ENCODE measurements at regions not wholly inside any gene's neighbourhood (a gene's known extent, or its start where the extent isn't known, plus 50 kb on each side); places are given as distances from the start of the nearest gene placed in this dataset.

- ChIA-PET POLR2A (interaction anchor here (0.5 kb wide), 1 partner anchor 217 kb away, joined by 3 read pairs; no protein-coding TSS in a partner anchor), CTCF (no interaction called here)
- ATAC-seq (no peak), DNase-seq (no peak)
- Mint-ChIP-seq H3K27me3 (peaks cover 0 to 8% (median 0%) of the 10 kb centered on the region in 5 donors), H3K36me3 (peaks cover 0 to 7% (median 0%) of the 10 kb centered on the region in 5 donors), H3K4me1 (peaks cover 0 to 18% (median 11%) of the 10 kb centered on the region in 7 donors), H3K27ac (peak overlapping the region in 1 of 9 donors; percentile 5), H3K9me3 (no peaks in the 10 kb centered on the region), H3K4me3 (no peak overlapping the region)
- H3K36me3 ChIP-seq (ENCODE audit: control insufficient read depth in 2 of 3, insufficient read depth in 3 of 3, low read length in 3 of 3): no peaks in the 10 kb centered on the region
- no peaks in the 10 kb centered on the region for H3K4me1 ChIP-seq (ENCODE audit: control insufficient read depth in 2 of 2, insufficient read depth in 2 of 2, low read length in 2 of 2)
- H3K27me3 ChIP-seq (ENCODE audit: control insufficient read depth in 2 of 2, insufficient read depth in 2 of 2, low read length in 2 of 2): no peaks in the 10 kb centered on the region
- H3K9me3 ChIP-seq (ENCODE audit: control insufficient read depth in 2 of 3, low read length in 3 of 3): no peaks in the 10 kb centered on the region
- no peak overlapping the region for H3K27ac ChIP-seq (ENCODE audit: low read depth, low read length)
- H3K4me3 ChIP-seq (ENCODE audit: low read length): no peak overlapping the region
- intact Hi-C loops (cut with micrococcal nuclease): no loop called here
Measured at GRCh38 chr21:31530897-31531705, 128.4 kb upstream of the SOD1 start.

DNA sequence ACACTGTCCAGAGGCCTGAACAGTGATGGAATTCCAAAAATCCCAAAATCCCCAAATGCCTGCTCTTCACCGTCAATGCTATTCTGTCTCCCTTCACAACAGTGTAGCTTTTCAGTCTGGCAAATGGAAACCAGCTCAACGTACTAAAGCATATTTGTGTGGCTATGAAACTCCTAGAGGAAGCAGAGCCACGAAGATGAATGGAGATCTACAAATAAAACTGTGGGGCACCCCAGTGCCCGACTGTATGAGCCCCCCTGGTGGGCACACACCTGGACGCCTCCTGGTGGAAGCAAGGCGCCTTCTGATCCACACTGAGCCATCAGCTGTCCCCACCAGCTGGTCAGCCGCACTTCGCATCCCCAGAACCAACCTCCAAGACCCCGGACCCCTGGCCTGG lies 129.1 kb upstream of the SOD1 start:
- CTCF ChIA-PET: no interaction called here
- Histone ChIP-seq H3K27me3 (ENCODE audit: control insufficient read depth in 2 of 2, insufficient read depth in 2 of 2, low read length in 2 of 2) (no peaks in the 10 kb centered on the region), H3K9me3 (ENCODE audit: control insufficient read depth in 2 of 3, low read length in 3 of 3) (no peaks in the 10 kb centered on the region), H3K27ac (ENCODE audit: low read depth, low read length) (no peak overlapping the region), H3K4me1 (ENCODE audit: control insufficient read depth in 2 of 2, insufficient read depth in 2 of 2, low read length in 2 of 2) (no peaks in the 10 kb centered on the region), H3K36me3 (ENCODE audit: control insufficient read depth in 2 of 3, insufficient read depth in 3 of 3, low read length in 3 of 3) (no peaks in the 10 kb centered on the region), H3K4me3 (ENCODE audit: low read length) (no peak overlapping the region)
- DNase-seq (no peak), ATAC-seq (no peak)
- Mint-ChIP-seq H3K4me1 (peaks cover 0 to 18% (median 11%) of the 10 kb centered on the region in 7 donors), H3K36me3 (peaks cover 0 to 7% (median 0%) of the 10 kb centered on the region in 5 donors), H3K4me3 (no peak overlapping the region), H3K27me3 (peaks cover 0 to 8% (median 0%) of the 10 kb centered on the region in 5 donors), H3K27ac (no peak overlapping the region), H3K9me3 (no peaks in the 10 kb centered on the region)
- intact Hi-C loops (cut with micrococcal nuclease): no loop called here
- POLR2A ChIA-PET: no interaction called here

- H3K27ac Mint-ChIP-seq: no peak overlapping the region
- no peaks in the 10 kb centered on the region for H3K4me1 ChIP-seq (ENCODE audit: control insufficient read depth in 2 of 2, insufficient read depth in 2 of 2, low read length in 2 of 2)
- H3K27me3 ChIP-seq (ENCODE audit: control insufficient read depth in 2 of 2, insufficient read depth in 2 of 2, low read length in 2 of 2): no peaks in the 10 kb centered on the region
- intact Hi-C loops (cut with micrococcal nuclease): no loop called here
- no peak overlapping the region for H3K4me3 ChIP-seq (ENCODE audit: low read length)
- H3K27ac ChIP-seq (ENCODE audit: low read depth, low read length): no peak overlapping the region
- peaks cover 0 to 18% (median 11%) of the 10 kb centered on the region in 7 donors for H3K4me1 Mint-ChIP-seq
- no peak overlapping the region for H3K4me3 Mint-ChIP-seq
- POLR2A ChIA-PET: no interaction called here
- no peaks in the 10 kb centered on the region for H3K9me3 ChIP-seq (ENCODE audit: control insufficient read depth in 2 of 3, low read length in 3 of 3)
- H3K36me3 ChIP-seq (ENCODE audit: control insufficient read depth in 2 of 3, insufficient read depth in 3 of 3, low read length in 3 of 3): no peaks in the 10 kb centered on the region
- no peak for ATAC-seq
- H3K36me3 Mint-ChIP-seq: peaks cover 0 to 8% (median 0%) of the 10 kb centered on the region in 5 donors
- CTCF ChIA-PET: interaction anchor here (0.6 to 0.7 kb wide), 2 partner anchors 135 to 391 kb away, joined by 3 read pairs; no protein-coding TSS in a partner anchor
- no peak for DNase-seq
- no peaks in the 10 kb centered on the region for H3K9me3 Mint-ChIP-seq
- H3K27me3 Mint-ChIP-seq: peaks cover 0 to 8% (median 0%) of the 10 kb centered on the region in 5 donors
Measured at GRCh38 chr21:31529406-31529805, 130.1 kb upstream of the SOD1 start.

DNA sequence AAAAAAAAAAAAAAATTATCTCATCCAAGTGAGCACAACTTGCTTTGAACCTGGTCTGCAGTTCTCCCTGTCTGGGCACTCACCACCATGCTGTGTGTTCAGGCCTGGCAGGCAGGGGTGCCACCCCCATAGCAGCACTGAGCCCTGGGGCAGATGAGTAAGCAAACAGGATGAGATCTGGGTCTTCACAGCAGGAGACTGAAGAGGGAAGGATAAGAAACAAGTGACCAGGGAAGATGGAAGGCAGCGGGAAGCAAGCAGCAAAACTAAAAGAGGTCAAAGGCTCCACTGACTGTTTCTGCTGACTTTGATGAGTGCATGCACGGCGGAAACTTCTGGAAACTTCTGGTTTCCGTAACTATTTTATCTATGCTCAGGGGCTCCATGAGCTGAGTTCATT lies 133.5 kb upstream of the SOD1 start:
- H3K4me1 Mint-ChIP-seq: peaks cover 0 to 18% (median 11%) of the 10 kb centered on the region in 7 donors
- H3K4me3 Mint-ChIP-seq: peak overlapping the region in 1 of 10 donors; percentile 53
- Histone ChIP-seq H3K4me1 (ENCODE audit: control insufficient read depth in 2 of 2, insufficient read depth in 2 of 2, low read length in 2 of 2) (no peaks in the 10 kb centered on the region), H3K27ac (ENCODE audit: low read depth, low read length) (no peak overlapping the region), H3K4me3 (ENCODE audit: low read length) (no peak overlapping the region), H3K36me3 (ENCODE audit: control insufficient read depth in 2 of 3, insufficient read depth in 3 of 3, low read length in 3 of 3) (no peaks in the 10 kb centered on the region), H3K27me3 (ENCODE audit: control insufficient read depth in 2 of 2, insufficient read depth in 2 of 2, low read length in 2 of 2) (no peaks in the 10 kb centered on the region), H3K9me3 (ENCODE audit: control insufficient read depth in 2 of 3, low read length in 3 of 3) (no peaks in the 10 kb centered on the region)
- peaks cover 0 to 5% (median 0%) of the 10 kb centered on the region in 5 donors for H3K27me3 Mint-ChIP-seq
- no peak for DNase-seq
- ChIA-PET POLR2A (no interaction called here), CTCF (no interaction called here)
- H3K27ac Mint-ChIP-seq: no peak overlapping the region
- ATAC-seq: no peak
- H3K36me3 Mint-ChIP-seq: peaks cover 0 to 3% (median 0%) of the 10 kb centered on the region in 5 donors
- intact Hi-C loops (cut with micrococcal nuclease): no loop called here
- H3K9me3 Mint-ChIP-seq: no peaks in the 10 kb centered on the region

- Histone ChIP-seq H3K27me3 (ENCODE audit: control insufficient read depth in 2 of 2, insufficient read depth in 2 of 2, low read length in 2 of 2) (no peaks in the 10 kb centered on the region), H3K27ac (ENCODE audit: low read depth, low read length) (no peak overlapping the region), H3K4me1 (ENCODE audit: control insufficient read depth in 2 of 2, insufficient read depth in 2 of 2, low read length in 2 of 2) (no peaks in the 10 kb centered on the region), H3K9me3 (ENCODE audit: control insufficient read depth in 2 of 3, low read length in 3 of 3) (no peaks in the 10 kb centered on the region), H3K36me3 (ENCODE audit: control insufficient read depth in 2 of 3, insufficient read depth in 3 of 3, low read length in 3 of 3) (no peaks in the 10 kb centered on the region), H3K4me3 (ENCODE audit: low read length) (no peak overlapping the region)
- H3K4me1 Mint-ChIP-seq: peaks cover 0 to 7% (median under 1%) of the 10 kb centered on the region in 7 donors
- no peak overlapping the region for H3K27ac Mint-ChIP-seq
- ChIA-PET CTCF (interaction anchor here (0.5 kb wide), 1 partner anchor 11 kb away, joined by 3 read pairs; no protein-coding TSS in a partner anchor), POLR2A (no interaction called here)
- H3K36me3 Mint-ChIP-seq: peaks cover 0 to 3% (median 0%) of the 10 kb centered on the region in 5 donors
- H3K27me3 Mint-ChIP-seq: peaks cover 0 to 5% (median 0%) of the 10 kb centered on the region in 5 donors
- intact Hi-C loops (cut with micrococcal nuclease): no loop called here
- peaks cover 0 to 3% (median 0%) of the 10 kb centered on the region in 11 donors for H3K9me3 Mint-ChIP-seq
- DNase-seq: no peak
- no peak overlapping the region for H3K4me3 Mint-ChIP-seq
- ATAC-seq: no peak
Measured at GRCh38 chr21:31524140-31524539, 135.4 kb upstream of the SOD1 start.

- Mint-ChIP-seq H3K9me3 (peaks cover 0 to 3% (median 0%) of the 10 kb centered on the region in 11 donors), H3K27me3 (peaks cover 0 to 3% (median 0%) of the 10 kb centered on the region in 5 donors), H3K4me3 (no peak overlapping the region), H3K36me3 (peaks cover 0 to 3% (median 0%) of the 10 kb centered on the region in 5 donors), H3K27ac (no peak overlapping the region), H3K4me1 (peaks cover 0 to 5% (median 0%) of the 10 kb centered on the region in 7 donors)
- intact Hi-C loops (cut with micrococcal nuclease): no loop called here
- DNase-seq (no peak), ATAC-seq (no peak)
- no peaks in the 10 kb centered on the region for H3K36me3 ChIP-seq (ENCODE audit: control insufficient read depth in 2 of 3, insufficient read depth in 3 of 3, low read length in 3 of 3)
- H3K4me3 ChIP-seq (ENCODE audit: low read length): no peak overlapping the region
- no peaks in the 10 kb centered on the region for H3K9me3 ChIP-seq (ENCODE audit: control insufficient read depth in 2 of 3, low read length in 3 of 3)
- CTCF ChIA-PET: no interaction called here
- POLR2A ChIA-PET: no interaction called here
- no peak overlapping the region for H3K27ac ChIP-seq (ENCODE audit: low read depth, low read length)
- H3K4me1 ChIP-seq (ENCODE audit: control insufficient read depth in 2 of 2, insufficient read depth in 2 of 2, low read length in 2 of 2): no peaks in the 10 kb centered on the region
- no peaks in the 10 kb centered on the region for H3K27me3 ChIP-seq (ENCODE audit: control insufficient read depth in 2 of 2, insufficient read depth in 2 of 2, low read length in 2 of 2)
Measured at GRCh38 chr21:31521515-31521914, 138.0 kb upstream of the SOD1 start.
